Neuronal stem cell (in vitro differentiated cells): ENCODE measurements at regions not wholly inside any gene's neighbourhood (a gene's known extent, or its start where the extent isn't known, plus 50 kb on each side); places are given as distances from the start of the nearest gene placed in this dataset.
"Not testable (repeated sequence)": the region's sequence is repeated elsewhere in the genome, so short reads cannot be mapped to it uniquely, and the experiment has no call there.

ENCODE experiments used
- DNase-seq: peaks from one replicate; pipeline ENCODE4 v3.0.0-alpha.2; 2013; ENCODE audit warnings: low spot score
- H2AFZ ChIP-seq: one replicate; pipeline ENCODE4 v1.6.1; 2013; ENCODE audit warnings: mild to moderate bottlenecking, low read length, inconsistent platforms
- H2AK5ac ChIP-seq: 2 replicates; pipeline ENCODE4 v1.6.1; 2013; ENCODE audit warnings: low read depth, mild to moderate bottlenecking, inconsistent platforms, low read length, moderate library complexity, mixed read lengths
- H2BK120ac ChIP-seq: 2 replicates; pipeline ENCODE4 v1.6.1; 2013; ENCODE audit warnings: low read depth, mild to moderate bottlenecking, inconsistent platforms, low read length, moderate library complexity, mixed read lengths
- H2BK12ac ChIP-seq: one replicate; pipeline ENCODE4 v1.6.1; 2013; ENCODE audit warnings: low read length, inconsistent platforms
- H2BK15ac ChIP-seq: 2 replicates; pipeline ENCODE4 v1.6.1; 2013; ENCODE audit warnings: mild to moderate bottlenecking, low read length, inconsistent platforms, mixed read lengths
- H2BK5ac ChIP-seq: one replicate; pipeline ENCODE4 v1.6.1; 2013; ENCODE audit warnings: inconsistent platforms, mild to moderate bottlenecking, low read length, moderate library complexity
- H3K14ac ChIP-seq: one replicate; pipeline ENCODE4 v1.6.1; 2013; ENCODE audit warnings: low read length, inconsistent platforms
- H3K18ac ChIP-seq: 2 replicates; pipeline ENCODE4 v1.6.1; 2013; ENCODE audit warnings: low read length, inconsistent platforms
- H3K23ac ChIP-seq: 2 replicates; pipeline ENCODE4 v1.6.1; 2013; ENCODE audit warnings: low read depth, mild to moderate bottlenecking, mixed read lengths, low read length, inconsistent platforms; ENCODE audit not compliant: poor library complexity
- H3K27ac ChIP-seq: replicated peaks from 3 replicates; pipeline ENCODE4 v1.5.1; 2013; ENCODE audit warnings: low read length, inconsistent platforms
- H3K27me3 ChIP-seq, 3 experiments: 2 replicates each; pipeline ENCODE4 v1.6.1; 2013; ENCODE audit warnings: low read length in 3 of 3, mild to moderate bottlenecking in 2 of 3, inconsistent platforms in 1 of 3, low read depth in 1 of 3, mixed read lengths in 1 of 3, moderate library complexity in 1 of 3; ENCODE audit not compliant: control insufficient read depth in 3 of 3, insufficient read depth in 3 of 3
- H3K36me3 ChIP-seq, 2 donors: replicated peaks in 1 of 2; 2 replicates each; pipeline ENCODE4 v1.6.1; 2013; ENCODE audit warnings: low read length in 2 of 2; ENCODE audit not compliant: control insufficient read depth in 2 of 2, insufficient read depth in 2 of 2
- H3K4ac ChIP-seq: 2 replicates; pipeline ENCODE4 v1.6.1; 2013; ENCODE audit warnings: inconsistent platforms, mild to moderate bottlenecking, low read length, moderate library complexity
- H3K4me1 ChIP-seq, 2 donors: 1 replicate in 1 of 2; 2 replicates in 1 of 2; pipeline ENCODE4 v1.6.1; 2013; ENCODE audit warnings: low read length in 2 of 2, low read depth in 1 of 2; ENCODE audit not compliant: control insufficient read depth in 2 of 2, insufficient read depth in 1 of 2
- H3K4me2 ChIP-seq: one replicate; pipeline ENCODE4 v1.6.1; 2013; ENCODE audit warnings: mild to moderate bottlenecking, low read length, inconsistent platforms; ENCODE audit not compliant: insufficient read depth, poor library complexity, severe bottlenecking
- H3K4me3 ChIP-seq, 2 donors: 2 replicates each; pipeline ENCODE4 v1.5.1; 2013; ENCODE audit warnings: low read length in 2 of 2, mild to moderate bottlenecking in 2 of 2, inconsistent platforms in 1 of 2, moderate library complexity in 1 of 2
- H3K79me1 ChIP-seq: one replicate; pipeline ENCODE4 v1.6.1; 2013; ENCODE audit warnings: low read depth, mild to moderate bottlenecking, inconsistent platforms, low read length, moderate library complexity
- H3K9ac ChIP-seq: one replicate; pipeline ENCODE4 v1.6.1; 2013; ENCODE audit warnings: mild to moderate bottlenecking, low read depth, low read length, inconsistent platforms; ENCODE audit not compliant: poor library complexity
- H3K9me3 ChIP-seq, 2 donors: replicated peaks in 1 of 2; 2 replicates each; pipeline versions ENCODE3 to v1.6.1; 2013; ENCODE audit warnings: low read length in 2 of 2, mild to moderate bottlenecking in 2 of 2, inconsistent platforms in 1 of 2, low read depth in 1 of 2, mixed read lengths in 1 of 2, moderate library complexity in 1 of 2; ENCODE audit not compliant: control insufficient read depth in 2 of 2, insufficient read depth in 1 of 2
- H4K8ac ChIP-seq: one replicate; pipeline ENCODE4 v1.6.1; 2013; ENCODE audit warnings: low read depth, mild to moderate bottlenecking, inconsistent platforms, low read length, moderate library complexity
- H4K91ac ChIP-seq: one replicate; pipeline ENCODE4 v1.6.1; 2013; ENCODE audit warnings: low read length, low read depth, mild to moderate bottlenecking, inconsistent platforms; ENCODE audit not compliant: poor library complexity
- WGBS, 2 donors: extraction: QIAGEN DNeasy Blood & Tissue Kit; methylation state at CpG; one replicate each; pipeline ENCODE4 v1.1.7; 2013; ENCODE audit warnings: missing lambda C conversion rate in 2 of 2, mixed read lengths in 1 of 2; ENCODE audit not compliant: insufficient read length in 2 of 2, insufficient replicate concordance in 1 of 2; ENCODE audit errors: extremely low coverage in 2 of 2; 5-methylcytosine and 5-hydroxymethylcytosine counted together

DNA sequence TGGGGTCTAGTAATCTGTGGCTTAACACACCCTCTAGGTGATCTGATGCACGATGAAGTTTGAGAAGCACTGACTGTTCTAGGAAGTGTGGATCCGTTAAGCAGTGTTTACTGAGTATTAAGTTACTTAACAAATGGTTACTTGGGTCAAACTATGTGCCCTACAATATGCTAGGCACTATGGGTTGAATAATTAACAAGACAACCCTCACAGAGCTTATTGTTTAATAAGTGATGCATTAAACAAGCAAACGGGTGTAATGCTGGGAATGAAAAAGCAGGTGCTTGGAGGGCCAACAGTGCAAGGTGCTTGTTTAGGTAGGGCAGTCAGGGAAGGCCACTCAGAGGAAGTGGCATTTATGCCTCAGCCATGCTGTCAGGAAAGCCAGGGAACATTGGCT, 378.0 kb upstream of the PODXL start:
- Histone ChIP-seq H3K9ac (no peak overlapping the region), H2BK120ac (no peak overlapping the region), H3K4me2 (no peak overlapping the region), H3K36me3 (no peaks in the 10 kb centered on the region), H3K4me3 (no peak overlapping the region), H3K9me3 (no peaks in the 10 kb centered on the region), H3K79me1 (no peaks in the 10 kb centered on the region), H3K27me3 (no peaks in the 10 kb centered on the region), H4K8ac (no peak overlapping the region), H4K91ac (no peak overlapping the region), H2AK5ac (no peak overlapping the region), H2AFZ (no peak overlapping the region), H3K4me1 (no peaks in the 10 kb centered on the region), H3K27ac (no peak overlapping the region), H2BK15ac (no peak overlapping the region), H3K4ac (no peak overlapping the region), H2BK5ac (no peak overlapping the region), H2BK12ac (no peak overlapping the region), H3K23ac (no peak overlapping the region), H3K18ac (no peak overlapping the region), H3K14ac (no peak overlapping the region)
- no peak for DNase-seq
- WGBS, 2 donors, result no CpG with 5 or more reads among the region's 3 CpGs

DNA sequence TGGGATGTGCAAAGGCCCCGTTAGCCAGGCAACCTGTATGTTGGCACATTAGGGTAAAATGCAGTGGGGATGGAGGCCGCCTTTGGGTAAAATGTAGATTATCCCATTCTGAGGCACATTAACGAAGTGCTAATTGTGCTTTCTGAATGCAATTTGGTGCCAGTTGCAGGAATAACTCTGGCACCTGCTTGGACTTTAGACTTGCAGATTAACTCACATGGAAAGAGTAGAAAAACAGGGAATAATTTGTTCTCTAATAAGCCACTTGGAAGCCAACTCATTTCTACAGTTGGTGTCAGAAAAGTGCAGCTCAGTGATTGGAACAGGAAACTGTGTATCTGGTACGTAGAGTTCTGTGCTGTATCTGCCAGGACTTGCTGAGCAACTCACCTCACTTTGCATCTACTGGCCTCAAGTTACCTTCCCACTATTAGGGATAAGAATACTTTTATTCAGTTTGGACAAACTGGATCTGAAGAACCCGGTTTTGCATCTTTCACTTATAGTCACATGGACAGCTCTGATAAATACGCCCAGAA, 377.4 kb upstream of the PODXL start:
- no peak overlapping the region for H2AK5ac ChIP-seq
- no peak for DNase-seq
- H3K14ac ChIP-seq, result no peak overlapping the region
- no peak overlapping the region for H2BK5ac ChIP-seq
- H3K79me1 ChIP-seq, result no peaks in the 10 kb centered on the region
- no peak overlapping the region for H4K91ac ChIP-seq
- no peak overlapping the region for H3K4me3 ChIP-seq
- H3K4me2 ChIP-seq, result no peak overlapping the region
- WGBS, 2 donors, result no CpG with 5 or more reads among the region's 6 CpGs
- H3K27ac ChIP-seq, result no peak overlapping the region
- H3K23ac ChIP-seq, result no peak overlapping the region
- no peaks in the 10 kb centered on the region for H3K4me1 ChIP-seq
- H2BK15ac ChIP-seq, result no peak overlapping the region
- no peak overlapping the region for H2BK120ac ChIP-seq
- H2AFZ ChIP-seq, result no peak overlapping the region
- no peak overlapping the region for H3K18ac ChIP-seq
- H3K27me3 ChIP-seq, result no peaks in the 10 kb centered on the region
- H3K36me3 ChIP-seq, result no peaks in the 10 kb centered on the region
- no peak overlapping the region for H3K4ac ChIP-seq
- H2BK12ac ChIP-seq, result no peak overlapping the region
- H3K9ac ChIP-seq, result no peak overlapping the region
- H4K8ac ChIP-seq, result no peak overlapping the region
- H3K9me3 ChIP-seq, result no peaks in the 10 kb centered on the region

DNA sequence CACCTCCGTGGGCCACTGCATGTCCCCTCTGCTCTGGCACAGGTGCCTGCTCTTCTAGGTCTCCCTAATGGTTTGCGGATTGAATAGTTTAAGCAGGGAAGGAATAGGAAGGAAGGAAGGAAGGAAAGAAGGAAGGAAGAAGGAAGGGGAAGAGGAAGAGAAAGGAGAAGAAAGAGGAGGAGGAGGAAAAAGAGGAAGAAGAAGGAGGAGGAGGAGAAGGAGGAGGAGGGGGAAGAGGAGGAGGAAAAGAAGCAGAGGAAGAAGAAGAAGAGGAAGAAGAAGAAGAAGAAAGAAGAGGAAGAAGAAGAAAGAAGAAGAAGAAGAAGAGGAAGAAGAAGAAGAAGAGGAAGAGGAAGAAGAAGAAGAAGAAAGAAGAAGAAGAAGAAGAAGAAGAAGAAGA, 376.8 kb upstream of the PODXL start:
- not testable (repeated sequence) for H3K23ac ChIP-seq, H2BK120ac ChIP-seq, H2AFZ ChIP-seq, H3K9me3 ChIP-seq, H3K27me3 ChIP-seq, H2AK5ac ChIP-seq, H2BK15ac ChIP-seq, H3K4me2 ChIP-seq, H2BK12ac ChIP-seq, H3K36me3 ChIP-seq, H2BK5ac ChIP-seq, H3K27ac ChIP-seq, H3K18ac ChIP-seq, H4K91ac ChIP-seq, H3K14ac ChIP-seq, H4K8ac ChIP-seq, H3K4ac ChIP-seq, H3K9ac ChIP-seq, H3K4me3 ChIP-seq, H3K4me1 ChIP-seq, DNase-seq, H3K79me1 ChIP-seq
- WGBS, 2 donors, result no CpG with 5 or more reads among the region's 2 CpGs

DNA sequence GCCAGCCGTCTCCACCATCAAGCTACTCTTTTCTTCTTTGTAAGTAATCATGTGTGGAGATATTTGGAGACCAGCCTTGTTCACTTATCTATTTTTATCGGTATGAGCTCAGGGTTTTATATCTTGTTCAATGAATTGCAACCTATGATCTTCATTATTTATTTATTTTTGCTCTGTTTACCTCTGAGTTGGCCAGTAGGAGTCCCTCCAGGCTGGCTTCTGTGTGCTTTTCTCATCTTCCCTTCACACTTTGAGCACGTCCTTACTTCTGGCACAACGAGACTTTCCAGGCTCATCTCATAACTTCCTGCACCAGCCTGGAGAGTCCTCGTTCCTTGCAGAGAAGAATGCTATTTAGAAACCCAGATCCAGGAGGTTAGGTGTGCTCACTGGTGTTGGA, 375.8 kb upstream of the PODXL start:
- H3K4me1 ChIP-seq, result peaks cover 0 to 3% of the 10 kb centered on the region in 2 donors
- H3K4me2 ChIP-seq, result no peak overlapping the region
- H3K14ac ChIP-seq, result no peak overlapping the region
- H2BK5ac ChIP-seq, result no peak overlapping the region
- no peak overlapping the region for H3K4ac ChIP-seq
- no peaks in the 10 kb centered on the region for H3K9me3 ChIP-seq
- no peak overlapping the region for H4K8ac ChIP-seq
- H3K79me1 ChIP-seq, result no peaks in the 10 kb centered on the region
- H2BK120ac ChIP-seq, result no peak overlapping the region
- H3K4me3 ChIP-seq, result no peak overlapping the region
- no peak overlapping the region for H3K18ac ChIP-seq
- no peak overlapping the region for H2AK5ac ChIP-seq
- H3K23ac ChIP-seq, result no peak overlapping the region
- no peak overlapping the region for H3K9ac ChIP-seq
- no peak overlapping the region for H2AFZ ChIP-seq
- no peak overlapping the region for H3K27ac ChIP-seq
- no peak overlapping the region for H2BK15ac ChIP-seq
- no CpG with 5 or more reads among the region's 5 CpGs for WGBS, 2 donors
- DNase-seq, result no peak
- H2BK12ac ChIP-seq, result no peak overlapping the region
- H4K91ac ChIP-seq, result no peak overlapping the region
- no peaks in the 10 kb centered on the region for H3K27me3 ChIP-seq
- no peaks in the 10 kb centered on the region for H3K36me3 ChIP-seq
